GM19372 (cell line): ENCODE measurements at regions not wholly inside any gene's neighbourhood (a gene's known extent, or its start where the extent isn't known, plus 50 kb on each side); places are given as distances from the start of the nearest gene placed in this dataset.

Experiments
- ATAC-seq: cut with Tn5 transposase; IDR thresholded peaks from one replicate; pipeline ENCODE4 v1.9.1; 2021; ENCODE audit warnings: mild to moderate bottlenecking, low read depth, moderate library complexity; ENCODE audit not compliant: unreplicated experiment

DNA sequence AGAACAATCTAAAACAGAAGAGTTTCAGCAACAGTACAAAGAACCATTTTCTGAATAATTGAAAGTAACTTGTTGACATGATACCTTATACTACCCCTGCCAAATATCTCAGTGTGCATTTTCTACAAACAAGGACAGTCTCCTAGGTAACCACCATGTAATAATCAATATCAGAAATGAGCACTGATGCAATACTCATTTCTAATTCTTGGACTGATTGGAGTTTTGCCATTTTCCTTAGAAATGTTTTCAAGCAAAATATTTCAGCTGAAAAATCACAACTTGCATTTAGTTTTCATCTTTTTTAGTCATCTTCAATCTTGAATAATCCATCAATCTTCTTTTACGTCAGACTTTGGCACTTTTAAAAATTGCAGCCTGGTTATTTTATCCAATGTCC is 420.2 kb downstream of the CDC14C start:
- ATAC-seq, result no peak

DNA sequence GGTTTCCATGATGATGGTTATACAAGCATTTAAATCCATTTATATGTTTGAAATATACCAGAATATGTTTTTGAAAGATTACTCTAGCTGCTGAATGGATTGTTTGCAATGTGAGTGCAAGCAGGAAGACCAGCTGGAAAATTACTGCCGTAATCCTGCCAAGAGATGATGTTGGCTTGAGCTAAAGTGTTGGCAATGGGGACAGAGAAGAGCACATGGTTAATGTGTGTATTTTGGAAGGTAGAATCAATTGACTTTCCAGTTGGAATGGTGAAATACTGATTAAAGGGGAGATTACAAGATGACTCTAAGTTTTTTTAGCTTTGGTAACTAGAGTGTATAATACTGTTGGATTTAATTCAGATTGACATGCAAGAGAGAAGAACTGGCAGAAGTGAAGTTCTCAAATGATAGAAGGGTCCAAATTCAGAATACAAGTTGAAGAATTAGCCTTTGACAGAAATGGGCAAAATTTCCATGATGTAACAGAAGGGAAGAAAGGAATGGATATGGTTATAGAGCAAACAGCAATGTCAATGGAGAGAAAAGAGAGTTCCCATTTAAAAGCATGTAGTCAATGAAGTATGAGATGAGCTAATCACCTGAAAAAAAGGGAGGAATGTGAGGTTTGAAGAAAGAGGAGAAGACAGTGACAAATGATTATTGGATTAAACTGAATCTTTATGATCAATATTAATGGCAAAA is 422.0 kb downstream of the CDC14C start:
- no peak for ATAC-seq

DNA sequence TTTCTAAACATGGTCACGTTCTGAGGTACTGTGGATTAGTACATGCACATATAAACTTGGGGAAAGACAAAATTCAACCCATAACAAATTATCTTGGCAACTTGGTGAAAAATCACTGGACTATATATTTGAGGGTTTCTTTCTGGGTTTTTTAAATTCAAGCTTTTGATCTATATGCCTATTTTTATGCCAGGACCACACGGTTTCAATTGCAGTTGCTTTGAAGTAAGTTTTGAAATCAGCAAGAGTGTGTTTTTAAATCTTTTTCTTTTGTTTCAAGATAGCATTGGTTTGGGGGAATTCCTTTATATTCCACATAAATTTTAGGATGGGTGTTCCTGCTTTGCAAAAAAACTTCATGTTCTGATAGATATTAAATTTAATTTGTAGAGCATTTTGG is 406.4 kb upstream of the VWC2 start:
- no peak for ATAC-seq

DNA sequence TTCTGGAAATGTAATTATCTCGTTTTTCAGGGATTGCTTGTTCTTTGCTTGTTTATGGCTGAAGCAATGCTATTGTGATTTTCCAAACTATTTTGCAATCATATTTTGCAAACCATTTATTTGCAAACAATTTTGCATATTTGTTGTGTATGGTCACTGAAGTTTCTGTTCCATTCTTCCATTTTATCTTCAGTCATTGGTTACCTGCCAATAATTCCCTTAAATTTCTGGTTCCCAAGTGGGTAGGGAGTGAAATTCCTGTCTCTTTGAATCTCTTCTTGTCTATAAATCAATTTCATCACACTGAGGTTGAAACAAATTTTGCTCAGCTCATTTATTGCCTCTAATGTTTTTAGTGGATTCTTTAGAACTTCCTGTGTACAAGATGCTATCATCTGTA is 401.7 kb upstream of the VWC2 start:
- ATAC-seq, result no peak

DNA sequence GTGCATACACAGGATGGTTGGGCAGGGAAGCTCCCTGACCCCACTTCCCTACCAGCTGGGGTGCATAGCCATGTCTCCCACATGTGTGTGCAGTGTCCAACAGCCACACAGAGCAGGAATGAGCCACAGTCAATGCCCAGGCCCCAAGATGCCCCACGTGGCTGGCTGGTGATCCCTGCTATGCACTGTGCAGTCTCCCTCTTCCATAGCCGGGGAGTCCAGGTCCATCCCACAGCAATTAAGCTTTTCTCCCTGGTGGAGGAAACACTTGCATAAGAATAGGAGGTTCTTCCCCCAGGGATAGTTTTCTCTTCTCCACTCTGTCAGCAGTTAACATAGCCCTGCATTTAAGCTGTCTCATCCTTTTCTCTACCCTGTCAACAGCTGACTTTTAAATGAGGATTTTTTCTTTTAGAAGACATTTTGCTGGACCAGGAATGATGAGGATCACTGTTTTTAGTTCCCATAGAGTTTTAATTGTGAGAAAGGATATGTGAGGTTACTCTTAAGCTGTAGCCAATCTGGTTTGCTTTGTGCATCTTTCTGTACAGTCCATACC is 396.5 kb upstream of the VWC2 start:
- ATAC-seq, result no peak

DNA sequence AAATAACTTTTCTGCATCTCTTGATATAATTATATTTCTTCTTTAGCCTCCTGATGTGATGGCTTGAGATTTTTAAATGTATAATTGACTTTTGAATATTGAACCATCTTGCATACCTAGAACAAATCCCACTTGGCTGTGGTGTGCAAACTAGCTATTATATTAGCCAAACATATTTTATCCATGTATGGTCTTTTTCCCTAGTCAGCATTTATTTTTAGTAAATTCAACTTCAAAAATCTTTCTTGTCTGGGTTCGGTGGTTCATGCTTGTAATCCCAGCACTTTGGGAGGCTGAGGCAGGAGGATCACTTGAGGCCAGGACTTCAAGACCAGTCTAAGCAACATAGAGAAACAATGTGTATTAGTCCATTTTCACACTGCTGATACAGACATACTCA is 386.6 kb upstream of the VWC2 start:
- ATAC-seq, result no peak

DNA sequence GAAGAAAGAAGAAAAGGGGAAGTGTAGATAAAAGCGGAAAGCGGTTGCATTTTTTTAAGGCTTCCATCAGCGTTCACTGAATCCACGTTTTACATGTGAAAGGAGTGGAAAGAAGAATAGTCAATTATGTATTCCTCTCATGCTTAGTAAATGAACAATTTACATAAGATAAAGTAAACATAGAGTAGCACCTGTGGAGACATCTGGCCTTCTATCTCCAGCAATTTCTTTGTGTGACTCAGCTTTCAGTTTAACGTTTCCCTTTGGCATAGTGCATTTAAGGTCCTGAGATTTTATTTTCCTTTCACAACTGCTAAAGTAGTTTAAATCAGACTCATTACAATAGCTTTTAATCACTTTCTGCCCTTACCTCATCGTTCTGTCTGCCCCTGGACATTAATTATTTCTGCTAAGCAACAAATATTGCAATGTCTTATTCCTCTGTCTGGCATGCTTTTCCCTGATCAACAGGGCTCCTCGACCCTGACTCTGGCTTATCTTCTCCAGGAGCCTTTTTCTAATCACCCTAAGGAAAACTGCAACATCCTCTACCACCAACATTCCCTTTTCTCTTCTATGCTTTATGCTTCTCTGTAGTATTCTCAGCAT is 383.5 kb upstream of the VWC2 start:
- ATAC-seq, result no peak

DNA sequence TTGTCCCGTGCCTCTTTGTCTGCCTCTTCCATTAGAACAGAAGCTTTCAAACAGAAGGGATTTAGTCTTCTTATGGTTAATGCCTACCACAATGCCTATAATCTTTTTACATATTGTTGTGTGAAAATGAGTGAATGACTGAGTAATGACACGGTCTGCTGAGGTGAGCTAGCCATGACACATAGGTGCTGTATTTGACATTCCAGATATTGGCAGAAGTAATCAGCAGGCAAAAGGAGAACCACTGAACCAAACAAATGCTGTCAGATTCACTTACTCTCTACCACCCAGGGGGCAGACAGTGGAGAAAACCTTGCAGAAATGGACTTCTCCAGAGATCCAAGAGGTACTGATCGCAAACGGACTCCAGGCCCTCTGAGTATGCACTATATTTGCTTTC is 377.2 kb upstream of the VWC2 start:
- no peak for ATAC-seq

DNA sequence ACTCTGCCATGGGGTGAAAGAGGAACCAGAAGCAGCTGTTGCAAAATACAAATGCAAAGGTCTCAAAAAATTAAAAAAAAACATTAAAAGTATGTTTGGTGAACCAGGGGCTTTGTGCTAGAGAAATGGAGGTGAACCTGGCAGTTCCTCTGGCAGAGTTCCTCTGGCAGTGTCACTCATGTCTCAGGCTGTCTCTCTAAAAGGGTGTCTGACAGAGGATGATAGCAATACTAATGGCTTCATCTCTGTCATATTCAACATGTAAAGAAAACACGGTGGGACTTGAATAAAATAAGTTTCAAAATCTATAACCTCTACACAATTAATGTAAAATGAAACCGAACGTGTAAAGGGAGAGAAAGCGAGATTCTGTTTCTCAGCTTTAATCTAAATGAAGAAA is 375.7 kb upstream of the VWC2 start:
- no peak for ATAC-seq

DNA sequence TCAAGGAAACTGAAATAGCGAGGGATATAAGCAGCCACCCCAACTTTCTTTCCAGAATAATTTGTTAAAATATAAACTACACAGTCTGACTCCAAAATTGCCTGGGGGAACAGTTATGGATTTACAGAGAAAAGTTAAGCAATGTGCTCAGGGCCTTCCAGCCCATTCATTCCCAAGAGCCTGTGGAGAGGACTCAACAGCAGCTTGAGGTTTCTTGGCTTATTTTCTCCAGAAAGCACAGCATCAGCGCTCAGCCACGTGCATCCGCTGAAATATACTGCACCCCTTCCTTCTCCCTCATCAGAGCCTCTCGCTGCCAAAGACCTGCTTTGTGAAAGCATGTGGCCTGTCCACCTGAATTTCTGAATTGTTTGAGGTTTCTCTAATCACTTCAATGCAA is 375.2 kb upstream of the VWC2 start:
- ATAC-seq, result no peak

DNA sequence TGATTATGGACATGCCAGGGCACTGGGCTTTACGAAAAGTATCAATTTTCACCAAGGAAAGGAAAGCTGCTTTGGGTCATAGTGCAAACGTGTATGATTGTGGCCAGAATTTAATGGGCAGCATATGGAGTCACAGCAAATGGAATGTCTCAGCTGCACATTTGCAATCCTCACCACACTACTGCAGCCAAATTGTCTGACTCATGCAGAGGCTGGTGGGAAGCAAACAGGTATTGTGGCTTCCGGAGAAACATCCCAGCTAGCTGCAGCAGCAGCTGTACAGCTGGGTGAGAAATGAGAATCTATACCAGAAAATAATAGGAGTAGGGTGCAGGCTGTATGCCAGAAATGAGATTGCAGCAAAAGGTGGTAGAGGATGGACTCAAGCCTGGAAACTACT is 374.7 kb upstream of the VWC2 start:
- ATAC-seq, result no peak

DNA sequence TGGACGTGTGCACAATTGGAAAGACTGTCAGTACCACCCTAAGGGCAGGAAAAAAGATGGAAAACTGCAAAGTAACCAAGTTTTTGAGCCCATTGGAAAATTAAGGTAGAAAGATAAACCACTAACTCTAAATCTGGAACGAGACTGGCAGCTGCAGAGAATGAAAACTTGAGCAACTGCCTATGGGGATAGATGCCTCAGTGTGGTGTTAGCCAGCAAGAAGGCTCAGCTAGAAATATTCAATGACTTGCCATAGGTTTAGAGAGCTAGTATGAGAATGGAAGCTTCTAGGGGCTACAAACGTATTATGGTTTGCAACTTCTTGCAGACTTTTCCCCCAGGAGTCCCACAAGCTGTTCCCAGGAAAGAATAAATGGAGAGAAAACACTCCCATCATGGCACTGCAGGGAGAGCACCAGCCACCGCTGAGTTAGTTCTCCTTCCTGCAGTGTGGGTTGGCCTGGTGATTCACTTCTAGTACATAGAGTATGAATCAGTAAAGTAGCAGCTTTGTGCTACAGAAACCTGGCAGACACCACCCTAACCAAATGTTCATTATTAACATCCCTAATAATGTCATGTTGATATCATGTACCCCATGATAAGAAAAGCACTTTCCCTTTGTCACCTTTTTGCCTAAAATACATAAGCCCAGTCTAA is 372.4 kb upstream of the VWC2 start:
- no peak for ATAC-seq

DNA sequence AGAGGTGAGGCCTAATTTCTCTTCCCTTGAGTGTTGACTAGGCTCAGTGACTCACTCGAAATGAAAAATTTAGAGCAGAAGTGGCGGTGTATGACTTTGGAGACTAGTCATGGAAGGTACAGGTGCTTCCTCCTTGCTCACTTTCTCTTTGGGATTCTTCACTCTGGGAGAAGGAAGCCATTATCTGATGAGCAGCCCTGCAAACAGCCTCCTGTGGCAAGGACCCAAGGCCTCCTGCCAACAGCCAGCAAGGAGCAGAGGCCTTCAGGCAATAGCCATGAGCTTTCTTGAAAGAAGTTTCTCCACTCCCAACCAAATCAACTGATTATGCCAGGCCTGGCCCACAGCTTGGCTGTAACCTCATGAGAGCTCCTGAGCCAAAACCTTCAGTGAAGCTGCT is 369.6 kb upstream of the VWC2 start:
- ATAC-seq, result no peak

DNA sequence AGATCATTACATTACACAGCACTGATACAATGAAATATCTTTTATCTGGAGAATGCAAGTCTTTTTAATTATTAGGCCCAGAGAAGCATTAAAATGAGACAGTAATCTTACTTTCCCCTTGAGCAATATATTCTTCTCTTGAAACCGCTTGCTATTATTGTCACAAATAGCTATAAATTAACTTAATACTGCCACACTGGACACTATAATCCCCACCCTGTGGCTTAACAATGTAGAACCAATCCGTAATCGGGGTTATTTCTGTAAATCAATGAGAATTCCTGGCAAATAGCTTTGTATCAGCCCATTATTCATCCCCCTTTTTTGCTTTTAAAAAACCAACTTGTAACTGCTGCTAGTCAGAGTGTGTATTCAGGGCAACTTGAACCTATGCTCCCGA is 366.2 kb upstream of the VWC2 start:
- no peak for ATAC-seq

DNA sequence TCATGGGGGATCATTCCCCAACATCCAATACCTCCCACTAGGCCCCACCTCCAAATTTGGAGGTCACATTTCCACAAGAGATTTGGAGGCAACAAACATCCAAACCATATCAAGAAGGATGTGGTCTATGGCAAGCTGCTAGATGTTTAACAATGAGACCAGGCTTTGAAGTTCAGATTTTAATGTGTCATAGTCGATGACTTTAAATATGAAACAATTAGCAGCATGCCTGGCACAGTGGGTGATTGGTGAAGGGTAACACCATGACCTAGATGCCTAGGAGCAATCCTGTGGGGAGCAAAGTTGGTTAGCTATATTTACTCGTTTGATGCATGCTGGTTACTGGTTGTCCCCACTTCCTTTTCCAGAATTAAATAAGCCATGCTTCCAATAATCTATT is 356.4 kb upstream of the VWC2 start:
- ATAC-seq, result no peak

DNA sequence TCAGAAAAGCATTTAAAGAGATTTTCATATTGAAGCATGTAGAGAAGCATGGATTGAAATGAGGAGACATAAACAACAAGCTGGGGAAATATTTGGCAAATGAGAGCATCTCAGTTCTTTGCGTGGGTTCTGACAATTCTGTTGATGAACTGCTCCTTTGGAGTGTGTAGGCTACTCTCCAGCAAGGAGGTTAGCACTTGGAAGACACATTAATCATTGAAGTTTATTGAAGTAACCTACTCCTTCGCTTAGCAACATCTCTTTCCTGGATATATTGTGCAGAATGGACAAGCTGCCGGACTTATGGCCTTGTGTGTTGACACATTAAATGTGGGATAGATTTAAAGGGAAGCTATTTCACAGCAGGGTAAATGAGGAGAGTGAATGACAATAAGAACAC is 354.5 kb upstream of the VWC2 start:
- no peak for ATAC-seq

DNA sequence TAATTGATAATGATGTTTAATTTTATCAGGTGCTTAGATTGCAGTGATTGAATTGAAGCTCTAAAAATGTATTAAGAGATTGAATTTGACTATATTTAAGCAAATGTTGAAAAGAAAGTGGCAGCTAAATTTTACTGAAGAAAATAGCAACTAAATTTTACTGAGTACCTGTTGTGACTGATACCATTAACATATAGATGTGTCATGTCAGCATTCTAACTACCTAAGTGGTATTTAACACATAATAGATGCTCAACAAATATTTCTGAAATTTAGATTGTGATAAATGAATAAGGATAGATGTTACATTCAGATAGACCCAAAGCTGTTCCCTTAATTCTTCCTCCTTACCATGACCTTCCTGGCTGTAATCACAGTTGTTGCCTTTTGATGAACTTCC is 350.9 kb upstream of the VWC2 start:
- ATAC-seq, result no peak

DNA sequence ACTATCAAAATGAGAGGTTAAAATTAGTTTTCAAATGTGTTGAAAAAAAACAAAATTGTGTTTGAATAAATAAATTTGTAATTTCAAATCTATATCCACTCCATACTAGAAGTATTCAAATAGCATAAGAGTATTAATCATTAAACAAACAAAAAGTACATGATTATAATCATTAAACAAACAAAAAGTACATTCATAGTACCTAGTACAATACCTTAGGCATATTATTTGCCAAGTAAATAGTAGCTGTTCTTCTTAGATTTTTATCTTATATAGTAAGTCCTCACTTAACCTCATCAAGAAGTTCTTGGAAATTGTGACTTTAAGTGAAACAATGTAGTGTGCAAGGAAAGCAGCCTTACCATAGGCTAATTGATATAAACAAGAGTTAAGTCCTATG is 349.3 kb upstream of the VWC2 start:
- no peak for ATAC-seq

DNA sequence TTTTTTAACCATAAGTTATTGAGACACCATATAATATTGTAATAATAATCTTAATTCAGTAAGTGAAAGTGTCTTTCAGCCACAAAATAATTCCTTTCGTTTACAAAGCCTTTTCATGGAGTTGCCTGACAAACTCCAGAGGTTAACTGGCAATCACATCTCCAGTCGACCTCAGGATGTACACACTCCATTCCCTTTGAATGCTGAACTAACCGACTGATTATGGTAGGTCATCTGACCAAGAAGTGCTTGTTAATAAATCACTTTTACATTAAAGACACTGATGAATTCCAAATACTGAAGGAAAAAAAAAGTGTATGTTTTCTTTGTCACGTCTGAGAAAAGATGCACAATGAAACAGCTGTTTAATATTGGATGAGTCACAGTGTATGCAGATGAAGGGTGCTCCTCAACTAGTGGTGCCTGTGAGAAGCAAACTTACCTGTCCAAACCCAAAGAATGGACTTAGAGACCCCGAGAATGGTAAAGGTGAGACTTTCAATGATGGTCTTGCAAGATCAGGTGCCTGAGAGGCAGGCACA is 348.1 kb upstream of the VWC2 start:
- ATAC-seq, result no peak

DNA sequence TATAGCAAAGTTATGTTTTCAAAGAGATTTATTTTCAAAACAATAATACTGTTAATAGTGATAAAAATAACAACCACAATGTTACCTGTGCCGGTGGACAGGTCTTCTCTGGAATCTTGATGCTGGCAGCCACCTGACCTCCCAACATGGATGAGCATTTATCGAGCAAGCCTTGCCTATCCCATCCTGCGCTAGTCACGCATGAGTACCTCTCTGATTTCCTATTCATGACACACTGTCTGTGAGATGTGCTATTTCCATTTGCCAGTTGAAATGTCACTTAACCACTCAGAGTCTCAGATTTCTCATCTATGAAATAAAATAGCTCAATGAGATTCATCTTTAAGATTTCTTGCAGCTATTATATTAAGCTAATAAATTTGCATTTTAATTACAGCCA is 341.2 kb upstream of the VWC2 start:
- ATAC-seq, result no peak

DNA sequence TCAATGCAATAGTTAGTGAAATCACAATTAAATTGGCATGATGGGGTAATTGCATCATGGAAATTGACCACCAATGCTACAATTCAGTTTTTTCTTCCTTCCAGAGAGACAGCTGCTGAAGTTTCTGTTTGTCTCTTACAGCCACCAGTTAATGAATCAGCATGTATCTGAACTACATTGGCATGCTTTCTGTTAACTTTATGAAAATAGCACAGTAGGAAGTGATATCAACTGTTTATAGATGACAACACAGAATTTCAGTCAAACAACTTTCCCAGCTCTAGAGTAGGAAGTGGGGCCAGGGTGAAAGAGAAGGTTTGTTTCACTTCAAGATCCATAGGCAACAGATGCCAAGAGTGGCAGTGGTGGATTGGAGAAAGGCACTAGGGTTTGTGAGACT is 339.6 kb upstream of the VWC2 start:
- no peak for ATAC-seq

DNA sequence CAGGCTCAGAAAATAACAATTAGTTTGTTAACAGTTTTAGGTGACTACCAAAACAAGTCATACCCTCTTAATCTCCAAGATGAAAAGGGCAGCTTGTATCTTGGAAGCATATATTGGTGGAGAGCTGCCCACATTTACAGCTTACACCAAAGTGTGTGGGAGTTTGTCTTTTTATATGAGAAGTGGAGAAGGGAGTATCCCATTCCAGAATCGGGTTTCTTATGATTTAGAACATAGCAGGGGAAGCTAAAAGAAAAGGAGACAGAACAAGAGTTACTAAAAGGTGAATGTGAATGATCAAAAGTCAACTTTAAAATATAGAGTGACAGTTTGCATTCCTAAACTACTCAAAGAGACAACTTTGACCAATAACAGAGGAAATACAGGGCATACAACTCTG is 338.6 kb upstream of the VWC2 start:
- no peak for ATAC-seq
